HG03439 (cell line): ENCODE measurements at regions not wholly inside any gene's neighbourhood (a gene's known extent, or its start where the extent isn't known, plus 50 kb on each side); places are given as distances from the start of the nearest gene placed in this dataset.

Source experiments
- ATAC-seq: cut with Tn5 transposase; IDR thresholded peaks from one replicate; pipeline ENCODE4 v1.9.1; 2021; ENCODE audit warnings: mild to moderate bottlenecking, moderate library complexity; ENCODE audit not compliant: unreplicated experiment

DNA sequence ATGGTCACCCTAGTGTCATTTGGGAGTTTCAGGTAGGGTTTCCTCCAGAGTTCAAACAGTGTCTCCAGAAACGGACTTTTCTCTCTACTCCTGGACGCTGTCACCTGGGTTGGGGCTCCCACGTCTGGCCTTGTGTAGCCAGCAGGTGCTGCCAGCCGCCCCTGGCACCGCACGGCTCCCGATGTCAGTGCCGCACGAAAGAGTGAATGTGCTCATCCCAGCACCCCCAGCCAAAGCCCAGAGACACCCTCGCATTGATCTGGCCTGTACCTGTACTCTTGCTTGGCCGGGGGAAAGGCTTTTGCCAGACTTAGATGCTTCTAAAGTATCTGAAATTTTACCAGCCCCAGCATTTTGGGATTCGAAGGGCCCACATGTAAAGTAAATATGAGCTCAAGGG, 351.9 kb downstream of the C16orf95 start:
- ATAC-seq = no peak

DNA sequence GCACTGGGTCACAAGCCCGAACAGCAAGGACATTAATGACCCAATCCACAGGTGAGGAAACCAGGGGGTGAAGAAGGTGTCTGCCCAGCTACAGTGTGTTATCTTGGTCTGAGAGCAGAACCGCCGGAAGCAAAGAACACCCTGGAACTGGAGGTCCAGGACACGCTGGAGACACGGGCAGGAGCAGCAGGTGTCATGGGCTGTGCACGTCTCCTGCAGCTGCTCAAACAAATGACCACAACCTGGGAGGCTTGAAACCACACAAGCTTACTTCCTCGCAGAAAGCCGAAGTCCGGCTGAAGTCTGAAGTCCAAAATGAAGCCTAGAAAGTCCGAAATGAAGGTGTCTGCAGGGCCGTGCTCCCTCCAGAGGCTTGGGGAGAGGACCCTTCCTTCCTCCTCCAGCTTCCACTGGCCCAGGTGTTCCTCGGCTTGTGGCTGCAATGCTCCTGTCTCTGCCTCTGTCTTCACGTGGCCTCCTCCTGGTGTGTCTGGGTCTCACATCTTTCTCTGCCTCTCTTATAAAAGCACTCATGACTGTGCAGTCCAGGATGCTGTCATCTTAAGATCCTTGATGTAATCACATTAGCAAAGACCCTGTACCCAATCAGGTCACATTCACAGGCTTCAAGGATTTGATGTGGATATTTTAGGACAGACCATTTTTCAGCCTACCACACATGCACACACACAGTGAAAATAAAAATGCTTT, 351.2 kb downstream of the C16orf95 start:
- ATAC-seq = no peak

DNA sequence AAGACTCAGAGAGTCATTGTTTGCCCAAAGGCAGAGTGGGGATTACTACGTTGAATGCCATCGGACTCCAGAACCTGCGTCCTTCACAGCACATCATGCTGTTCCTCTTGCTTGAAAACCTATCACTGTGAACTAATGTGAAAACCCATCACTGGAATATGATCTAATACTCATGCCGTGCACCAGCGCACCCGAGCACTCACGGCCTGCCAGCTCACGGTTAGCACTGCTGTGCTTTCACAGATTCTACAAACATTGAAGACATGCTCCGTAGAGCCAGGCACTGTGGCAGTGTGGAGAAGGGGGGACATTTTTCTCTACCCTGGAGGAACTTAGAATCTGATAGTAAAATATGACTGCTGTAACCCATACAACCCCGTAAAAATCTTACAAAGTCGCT, 350.4 kb downstream of the C16orf95 start:
- ATAC-seq = no peak

DNA sequence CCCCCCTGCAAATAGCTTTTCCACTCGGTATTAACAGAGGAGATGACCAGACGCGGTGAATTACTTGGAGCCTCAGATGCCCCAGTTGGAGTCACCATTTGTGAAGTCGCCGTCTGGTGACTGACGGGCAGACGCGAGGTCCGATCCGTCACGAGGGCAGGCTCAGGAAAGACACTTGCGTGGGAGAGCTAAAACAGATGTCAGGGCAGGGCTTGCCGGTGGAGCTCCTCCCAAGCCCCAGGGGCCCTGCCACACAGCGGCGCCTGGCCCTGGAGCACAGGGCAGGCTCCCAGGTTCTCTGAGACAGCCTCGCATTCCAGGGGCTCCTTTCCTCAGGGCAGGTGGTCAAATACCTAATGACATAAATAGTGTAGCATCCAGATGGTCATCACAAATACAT, 348.3 kb downstream of the C16orf95 start:
- ATAC-seq = no peak

DNA sequence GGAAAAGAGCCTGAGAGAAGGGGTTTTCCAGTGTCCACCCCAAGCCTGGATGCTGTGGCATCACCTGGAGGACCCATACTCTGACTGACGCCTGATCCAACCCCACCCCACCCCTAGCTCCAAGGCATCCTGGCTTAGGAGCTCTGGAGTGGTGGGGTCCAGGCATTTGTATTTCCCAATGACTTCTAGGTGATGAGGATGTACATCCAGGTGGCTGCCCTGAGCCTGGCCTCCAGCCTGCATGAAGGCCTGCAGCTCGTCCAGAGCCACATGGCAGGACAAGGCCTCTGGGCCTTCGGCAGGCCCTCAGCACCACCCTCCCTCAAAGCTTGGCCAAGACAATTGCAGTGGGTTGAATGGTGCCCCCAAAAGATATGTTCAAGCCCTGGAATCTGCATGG, 347.5 kb downstream of the C16orf95 start:
- no peak for ATAC-seq

DNA sequence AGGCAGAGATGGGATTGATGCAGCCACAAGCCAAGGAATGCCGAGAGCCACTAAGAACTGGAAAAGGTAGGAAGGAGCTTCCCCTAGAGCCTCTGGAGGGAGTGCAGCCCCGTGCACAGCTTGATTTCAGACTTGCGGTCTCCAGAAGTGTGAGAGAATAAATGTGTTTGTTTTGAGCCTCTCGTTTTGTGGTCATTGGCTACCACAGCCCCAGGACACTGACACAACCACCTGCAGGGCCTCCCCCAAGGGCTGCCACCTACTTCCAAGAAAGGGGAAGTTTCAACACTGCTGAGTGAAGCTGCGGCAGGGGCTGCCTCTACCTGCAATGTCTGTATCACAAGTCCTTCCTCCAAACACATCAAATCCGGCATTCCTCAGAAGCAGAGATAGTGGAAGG, 346.9 kb downstream of the C16orf95 start:
- ATAC-seq = no peak

DNA sequence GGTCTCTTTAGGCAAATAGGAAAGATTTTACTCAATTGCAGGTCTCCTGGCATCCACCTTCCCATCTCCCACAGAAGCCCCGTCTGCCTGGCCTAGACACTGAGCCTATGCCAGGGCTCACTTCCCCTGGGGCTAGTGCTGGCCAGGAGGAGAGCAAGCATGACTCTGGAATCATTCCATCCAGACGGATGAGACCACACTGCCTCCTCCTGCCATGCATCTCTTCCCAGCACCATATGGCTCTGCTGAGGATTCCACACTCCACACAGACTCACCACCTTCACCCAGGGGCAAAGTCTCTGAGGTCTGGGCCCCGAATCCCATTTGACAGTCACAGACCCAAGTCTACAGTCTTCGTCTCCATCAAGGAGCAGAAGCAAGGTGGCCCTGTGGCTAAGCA, 346.5 kb downstream of the C16orf95 start:
- no peak for ATAC-seq

DNA sequence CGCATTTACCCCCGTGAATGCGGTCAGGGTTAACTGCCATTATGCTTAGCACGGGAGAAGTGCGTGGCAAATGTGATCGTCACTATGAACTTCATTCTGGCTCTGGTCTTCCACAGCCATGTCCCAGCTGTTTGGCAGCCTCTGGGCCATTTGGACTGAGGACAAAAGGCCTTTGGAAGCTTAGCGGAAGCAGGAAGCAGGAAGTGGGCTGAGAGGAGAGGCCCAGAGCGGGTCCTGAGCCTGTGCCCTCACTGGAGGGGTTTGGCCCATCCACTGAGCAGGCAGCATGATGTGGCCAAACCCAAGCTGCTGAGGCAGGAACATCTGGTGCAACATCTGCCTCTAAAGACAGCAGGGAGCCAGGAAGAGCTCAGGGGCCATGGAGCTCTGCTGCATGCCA, 345.9 kb downstream of the C16orf95 start:
- no peak for ATAC-seq

DNA sequence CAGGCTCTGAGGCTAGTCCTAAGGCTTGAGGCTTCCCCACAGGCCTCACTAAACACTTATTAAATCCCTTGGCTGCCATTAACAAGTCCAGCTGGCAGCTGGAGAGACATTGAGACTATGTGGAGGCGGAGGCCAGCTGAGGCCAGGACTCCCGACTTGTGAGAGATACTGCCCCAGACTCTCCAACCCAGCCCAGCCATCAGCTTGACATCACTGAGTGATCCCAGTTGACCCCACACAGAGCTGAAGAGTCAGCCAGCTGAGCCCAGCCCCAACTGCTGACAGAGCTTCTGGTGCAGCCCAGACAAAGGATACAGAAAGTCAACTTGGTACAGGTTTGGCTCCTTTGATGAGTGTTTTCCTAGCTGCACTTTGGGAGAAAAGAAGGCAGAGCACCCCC, 343.1 kb downstream of the C16orf95 start:
- no peak for ATAC-seq

DNA sequence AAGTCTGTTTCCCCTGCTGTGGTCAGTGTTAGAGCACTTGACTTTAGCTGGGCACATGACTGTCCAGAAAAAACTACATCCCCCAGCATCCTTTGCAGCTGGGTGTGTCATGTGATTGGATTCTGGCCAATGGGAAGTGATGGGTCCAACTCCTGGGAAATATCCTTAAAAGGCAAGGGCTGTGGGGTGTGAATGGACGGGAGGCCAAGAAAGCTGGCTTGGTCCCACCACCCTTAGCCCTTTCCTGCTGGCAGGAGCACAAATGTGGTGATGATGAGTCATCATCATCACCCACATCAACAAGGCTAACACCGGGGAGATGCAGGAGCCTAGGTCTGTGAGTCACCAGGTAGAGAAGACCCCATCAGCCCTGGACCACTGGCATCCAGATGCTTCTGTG, 341.7 kb downstream of the C16orf95 start:
- no peak for ATAC-seq

DNA sequence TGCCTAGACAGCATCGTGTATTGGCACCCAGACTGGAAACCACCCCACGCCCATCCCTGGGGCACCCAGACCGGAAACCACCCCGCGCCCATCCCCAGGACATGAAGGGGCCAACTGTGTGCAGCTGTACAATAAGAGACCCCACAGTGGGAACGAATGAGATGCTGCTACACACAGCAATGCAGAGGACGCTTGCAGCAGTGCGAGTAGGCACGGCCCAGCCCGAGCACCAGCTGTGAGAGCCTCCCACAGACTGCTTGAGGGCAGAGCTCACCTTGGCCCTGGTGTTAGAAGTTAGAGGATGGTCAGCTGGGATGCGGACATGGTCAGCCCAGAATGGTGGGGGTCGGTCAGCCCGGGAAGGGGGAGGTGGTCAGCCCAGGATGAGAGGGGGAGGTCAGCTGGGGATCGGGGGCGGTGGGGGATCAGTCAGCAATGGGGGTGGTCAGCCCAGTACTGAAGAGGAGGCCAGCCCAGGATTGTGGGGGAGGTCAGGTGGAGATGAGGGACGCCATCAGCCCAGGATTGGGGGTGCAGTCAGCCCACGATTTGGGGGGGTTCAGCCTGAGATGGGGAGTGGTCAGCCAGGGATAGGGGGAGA, 340.0 kb downstream of the C16orf95 start:
- no peak for ATAC-seq

DNA sequence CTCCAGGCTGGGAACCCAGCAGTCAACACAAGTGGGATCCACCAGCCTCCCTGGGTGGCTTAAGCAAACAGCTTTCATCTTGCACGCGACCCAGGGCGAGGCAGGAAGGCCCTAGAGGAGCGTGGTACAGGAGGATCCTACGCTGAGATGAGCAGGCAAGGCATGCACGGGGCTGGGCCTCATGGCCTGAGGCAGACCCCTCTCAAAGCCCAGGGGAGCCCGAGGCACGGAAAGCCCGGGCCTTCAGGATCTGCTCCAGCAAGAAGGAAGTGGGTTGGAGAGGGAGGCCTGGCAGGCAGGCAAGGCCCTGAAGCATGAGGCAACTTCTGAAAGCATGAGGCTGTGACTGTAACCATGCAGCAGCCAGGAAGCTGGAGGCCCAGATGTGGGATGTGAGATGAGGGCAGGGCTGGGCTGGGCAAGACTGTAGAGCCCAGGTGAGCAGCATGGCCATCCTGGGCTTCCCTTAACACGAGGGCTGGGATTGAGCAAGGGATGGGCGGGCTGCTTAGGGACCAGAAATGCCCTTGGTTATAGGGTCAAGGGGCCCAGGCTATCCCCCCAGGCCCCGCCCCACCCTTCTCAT, 338.7 kb downstream of the C16orf95 start:
- ATAC-seq = no peak

DNA sequence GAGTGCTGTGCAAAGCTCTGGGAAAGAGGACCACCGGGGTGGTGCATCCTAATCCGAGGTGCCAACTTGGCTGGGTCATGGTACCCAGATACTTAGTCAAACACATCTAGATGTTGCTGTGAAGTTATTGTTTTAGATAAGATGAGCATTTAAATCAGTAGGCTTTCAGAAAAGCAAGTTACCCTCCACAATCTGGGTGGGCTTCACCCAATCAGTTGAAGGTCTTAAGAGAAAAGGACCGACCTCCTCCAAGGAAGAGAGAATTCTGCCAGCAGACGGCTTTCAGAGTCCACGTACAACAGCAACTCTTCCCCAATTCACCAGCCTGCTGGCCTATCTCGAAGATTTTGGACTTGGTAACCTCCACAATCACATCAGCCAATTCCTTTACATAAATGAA, 338.1 kb downstream of the C16orf95 start:
- ATAC-seq = no peak

DNA sequence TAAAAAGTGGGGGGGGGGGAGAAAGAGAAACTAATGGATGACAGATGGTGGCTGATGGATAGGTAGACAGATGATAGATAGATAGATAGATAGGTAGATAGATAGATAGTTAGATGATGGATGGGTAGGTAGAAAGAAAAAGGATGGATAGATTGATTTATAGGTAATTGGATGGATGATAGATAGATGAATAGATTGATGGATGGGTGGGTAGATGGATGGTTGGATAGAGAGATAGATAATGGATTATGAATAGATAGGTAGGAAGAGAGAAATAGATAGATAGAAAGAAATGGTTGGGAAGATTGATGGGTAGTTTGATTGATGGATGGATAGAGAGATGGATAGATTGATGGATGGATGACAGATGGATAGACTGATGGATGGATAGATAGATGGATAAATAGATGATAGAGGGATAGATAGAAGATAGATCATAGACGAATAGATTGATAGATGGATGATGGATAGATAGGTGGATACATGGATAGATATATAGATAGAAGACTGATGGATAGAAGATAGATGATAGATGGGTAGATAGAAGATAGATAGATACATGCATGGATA, 337.1 kb downstream of the C16orf95 start:
- no peak for ATAC-seq

DNA sequence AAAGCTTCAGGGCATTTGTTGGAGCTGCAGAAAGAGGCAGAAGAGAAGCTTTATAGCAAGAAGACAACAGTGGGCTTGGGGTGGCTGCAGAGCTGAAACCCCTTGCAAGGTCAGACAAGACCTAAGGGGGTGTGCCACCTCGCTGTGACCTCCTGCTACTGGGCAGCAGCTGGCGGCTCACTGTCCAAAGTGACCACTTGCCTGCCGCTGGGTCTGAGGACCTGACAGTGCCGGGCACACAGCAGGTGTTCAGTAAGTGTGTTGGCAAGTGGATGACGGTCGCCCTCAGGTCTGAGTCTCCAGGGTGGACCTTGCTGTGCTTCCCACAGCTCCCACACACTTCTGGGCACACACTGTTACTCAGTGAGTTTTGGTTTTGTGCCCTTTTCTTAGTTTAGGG, 336.5 kb downstream of the C16orf95 start:
- no peak for ATAC-seq

DNA sequence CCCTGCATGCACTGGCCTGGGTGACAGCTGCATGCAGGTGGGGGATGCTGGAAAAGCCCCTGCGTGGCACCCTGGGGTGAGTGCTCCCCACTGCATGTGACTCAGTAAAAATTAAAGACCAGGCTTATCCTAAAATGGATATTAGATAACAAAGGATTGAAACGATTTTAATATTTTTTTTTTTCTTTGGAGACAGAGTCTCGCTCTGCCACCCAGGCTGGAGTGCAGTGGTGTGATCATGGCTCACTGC, 334.9 kb downstream of the C16orf95 start:
- ATAC-seq = no peak

DNA sequence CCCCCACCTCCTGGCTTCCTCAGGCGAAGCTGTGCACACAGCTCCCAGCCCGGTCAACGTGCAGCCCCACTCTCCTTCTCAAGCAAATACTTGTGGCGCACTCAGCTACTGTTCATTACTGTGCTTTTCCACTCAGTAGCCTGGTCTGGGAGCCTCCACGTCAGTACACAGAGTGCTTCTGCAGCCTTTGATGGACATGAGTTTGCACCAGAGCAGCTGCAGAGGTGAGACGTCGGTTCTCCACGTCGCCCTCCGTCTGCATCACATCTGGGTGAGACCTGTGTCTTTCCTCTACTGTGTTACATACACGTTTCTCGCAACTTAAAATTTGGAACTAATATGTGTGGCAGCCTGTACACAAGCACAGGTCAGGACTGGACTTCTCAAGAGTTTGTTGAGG, 334.3 kb downstream of the C16orf95 start:
- no peak for ATAC-seq

DNA sequence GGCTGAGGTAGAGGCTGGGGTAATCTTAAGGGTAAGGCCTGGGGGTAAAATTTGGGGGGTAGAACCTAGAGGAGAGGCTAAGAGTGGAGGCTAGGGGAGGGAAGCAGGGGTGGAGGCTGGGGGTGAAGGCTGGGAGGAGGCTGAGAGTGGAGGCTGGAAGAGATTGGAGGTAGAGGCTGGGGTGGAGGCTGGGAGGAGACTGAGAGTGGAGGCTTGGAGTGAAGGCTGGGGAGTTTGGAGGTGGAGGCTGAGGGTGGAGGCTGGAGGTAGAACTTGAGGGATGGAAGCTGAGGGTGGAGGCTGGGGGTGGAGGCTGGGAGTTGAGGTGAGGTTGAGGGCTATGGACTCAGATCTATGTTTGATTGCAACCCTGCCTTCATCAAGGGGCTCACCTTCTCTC, 333.6 kb downstream of the C16orf95 start:
- ATAC-seq = no peak

DNA sequence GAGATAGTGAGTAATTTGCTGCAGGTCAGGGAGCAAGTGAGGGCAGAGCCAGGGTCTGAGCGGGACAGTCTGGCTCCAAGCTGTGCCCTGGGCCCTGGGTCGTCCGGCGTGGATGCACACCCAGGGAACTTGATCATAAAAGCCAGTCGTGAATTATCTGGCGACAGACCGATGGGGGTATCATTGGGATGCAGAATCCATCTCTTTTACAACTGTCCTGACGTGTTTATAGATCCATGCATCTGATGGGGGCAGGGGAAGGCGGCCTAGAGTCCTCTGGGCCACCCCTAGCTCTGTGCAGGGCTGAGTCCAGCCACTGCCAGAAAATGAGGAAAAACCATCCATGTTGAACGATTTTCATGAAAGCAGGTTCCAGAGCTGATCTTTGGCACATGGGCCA, 332.8 kb downstream of the C16orf95 start:
- ATAC-seq = no peak

DNA sequence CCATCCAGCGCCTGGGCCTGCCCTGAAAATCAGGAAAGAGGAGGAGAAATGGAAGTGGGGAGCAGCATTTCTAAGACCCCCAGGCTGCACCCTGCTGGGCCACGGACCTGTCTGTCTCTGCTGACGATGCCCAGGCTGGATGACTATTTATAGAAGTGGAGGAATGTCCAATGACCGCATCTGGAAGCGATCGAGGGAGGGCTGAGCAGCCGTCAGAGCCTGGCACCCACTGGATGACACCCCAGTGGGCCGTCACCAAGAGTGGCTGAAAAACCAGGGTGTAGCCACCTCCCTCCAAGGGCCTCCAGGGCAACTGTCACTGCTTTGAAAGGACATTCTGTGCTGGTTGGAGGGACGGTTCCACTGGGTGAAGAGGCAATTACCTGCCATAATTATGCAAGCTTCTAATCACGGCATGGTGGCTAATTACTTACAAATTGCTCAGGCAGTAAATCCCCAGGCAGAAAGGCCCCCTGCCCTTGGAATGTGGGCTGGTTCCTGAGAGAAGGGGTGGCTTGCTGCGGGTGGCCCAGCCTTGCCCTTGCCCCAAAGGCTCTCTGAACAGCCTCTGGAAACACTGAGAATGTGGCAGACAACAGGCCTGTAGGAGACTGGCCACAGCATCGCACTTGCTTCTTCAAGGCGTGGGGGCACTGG, 332.1 kb downstream of the C16orf95 start:
- ATAC-seq = no peak

DNA sequence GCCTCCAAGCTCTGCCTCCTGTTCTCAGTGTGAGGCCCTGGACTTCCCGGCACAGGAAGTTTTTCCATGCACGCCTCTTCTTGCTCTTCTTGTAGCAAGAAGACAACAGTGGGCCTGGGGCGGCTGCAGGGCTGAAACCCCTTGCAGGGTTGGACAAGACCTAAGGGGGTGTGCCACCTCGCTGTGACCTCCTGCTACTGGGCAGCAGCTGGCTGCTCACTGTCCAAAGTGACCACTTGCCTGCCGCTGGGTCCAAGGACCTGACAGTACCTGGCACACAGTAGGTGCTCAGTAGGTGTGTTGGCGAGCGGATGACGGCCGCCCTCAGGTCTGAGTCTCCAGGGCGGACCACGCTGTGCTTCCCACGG, 331.6 kb downstream of the C16orf95 start:
- no peak for ATAC-seq

DNA sequence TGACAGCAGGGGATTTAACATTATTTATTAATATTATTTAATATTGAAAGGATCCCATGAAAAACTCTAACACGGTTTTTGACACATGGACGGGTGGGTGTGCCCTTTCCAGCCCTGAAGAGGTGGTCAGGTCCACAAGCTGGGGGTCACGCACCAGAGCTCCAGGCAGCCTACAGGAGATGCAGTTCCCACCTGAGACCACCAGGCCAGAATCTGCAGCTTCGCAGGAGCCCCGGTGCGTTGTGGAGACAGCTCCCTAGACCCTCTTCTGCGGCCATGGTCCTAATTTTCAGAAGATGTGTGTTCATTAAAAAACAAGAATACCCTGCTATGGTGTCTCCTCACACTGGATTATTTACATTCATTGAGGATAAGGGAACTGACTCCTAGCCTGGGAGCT, 331.1 kb downstream of the C16orf95 start:
- ATAC-seq = no peak
